NCI-H2196 treated with DMSO at 0.1 percent for 48 hours (cell line): ENCODE measurements at regions not wholly inside any gene's neighbourhood (a gene's known extent, or its start where the extent isn't known, plus 50 kb on each side); places are given as distances from the start of the nearest gene placed in this dataset.
A peak's percentile ranks its signal among the peaks of the same experiment; 100 is the strongest.
"Not testable (repeated sequence)": the region's sequence is repeated elsewhere in the genome, so short reads cannot be mapped to it uniquely, and the experiment has no call there.

Experiments
- DNase-seq: peaks from one replicate; lab custom pipeline; 2025; ENCODE audit not compliant: unreplicated experiment; lab: John Stamatoyannopoulos, UW

GRCh38 chr14:56027421-56027820, 90.8 kb upstream of the PELI2 start:
- DNase-seq, result no peak

DNA sequence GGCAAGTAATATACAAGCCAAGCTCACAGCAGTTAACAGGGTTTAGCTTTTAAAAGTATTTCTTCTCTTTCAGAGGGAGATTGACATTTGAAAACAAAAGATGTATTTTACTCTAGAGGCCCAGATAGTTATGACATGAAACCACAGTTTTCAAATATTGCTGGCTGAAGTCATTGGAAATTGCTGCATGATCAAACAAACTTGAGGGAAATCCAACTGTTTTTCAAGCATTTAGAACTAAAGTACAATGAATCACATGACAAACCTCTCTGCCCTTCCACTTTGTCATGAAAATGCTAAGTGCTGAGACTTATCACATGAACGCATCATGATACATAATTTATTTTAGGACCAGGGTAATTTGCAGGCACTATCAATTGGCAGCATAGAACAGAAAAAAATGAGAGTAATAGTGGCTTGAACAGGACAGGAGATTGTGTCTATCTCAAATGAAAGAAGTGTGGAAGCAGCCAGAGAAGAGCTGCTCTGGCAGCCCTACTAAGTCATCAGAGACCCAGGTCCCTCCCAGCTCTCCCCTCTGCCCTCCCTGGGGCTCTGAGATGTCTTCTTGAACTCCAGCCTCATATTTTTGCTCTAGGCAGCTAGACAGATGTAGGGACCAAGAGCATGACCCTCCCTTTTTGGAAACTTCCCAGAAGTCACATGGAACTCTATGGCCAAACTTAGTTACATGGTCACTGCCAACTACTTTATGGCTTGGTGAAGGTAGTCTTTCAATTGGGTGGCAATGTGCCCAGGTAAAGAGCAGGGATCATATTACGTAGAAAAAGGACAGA, 90.1 kb upstream of the PELI2 start:
- peak; percentile 4 for DNase-seq

DNA sequence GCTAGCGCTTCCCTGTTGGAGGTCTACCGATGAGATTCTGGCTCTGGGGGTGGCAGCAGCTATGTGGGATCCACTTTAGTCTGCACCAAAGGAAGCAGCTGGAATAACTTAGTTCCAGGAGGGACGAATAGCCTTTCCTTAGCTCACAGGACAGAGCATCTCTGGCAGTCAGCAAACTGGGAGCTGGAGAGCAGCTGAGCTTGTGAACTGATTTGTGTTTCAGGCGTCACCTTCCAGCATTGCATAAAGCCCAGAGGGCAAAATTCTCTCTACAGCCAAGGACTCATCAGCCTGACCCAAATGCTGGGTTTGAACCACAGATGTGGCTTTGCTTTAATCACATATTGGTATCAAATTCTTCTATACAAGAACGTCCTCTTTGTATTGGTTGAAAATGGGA, 81.9 kb upstream of the PELI2 start:
- DNase-seq, result no peak

- DNase-seq, result no peak
Measured at GRCh38 chr14:56040121-56040520, 78.1 kb upstream of the PELI2 start.

- no peak for DNase-seq
Measured at GRCh38 chr14:56044196-56044595, 74.0 kb upstream of the PELI2 start.

DNA sequence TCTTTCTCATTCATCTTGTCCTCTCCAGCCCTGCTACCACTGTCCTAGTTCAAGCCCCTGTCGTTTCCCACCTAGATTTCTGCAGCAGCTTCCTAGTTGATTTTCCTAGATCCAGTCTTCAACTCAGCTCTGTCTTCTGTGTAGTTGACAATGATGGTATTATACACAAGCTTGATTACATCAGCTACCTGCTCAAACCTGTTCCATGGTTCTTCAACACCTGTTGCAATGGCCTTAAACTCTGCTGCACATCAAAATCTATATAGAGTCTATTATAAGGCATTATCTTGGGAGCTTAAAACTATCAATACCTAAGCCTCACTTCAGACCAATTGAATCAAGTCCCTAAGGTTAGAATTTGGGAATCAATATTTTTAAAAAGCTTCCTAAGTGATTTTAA, 71.7 kb upstream of the PELI2 start:
- no peak for DNase-seq

DNA sequence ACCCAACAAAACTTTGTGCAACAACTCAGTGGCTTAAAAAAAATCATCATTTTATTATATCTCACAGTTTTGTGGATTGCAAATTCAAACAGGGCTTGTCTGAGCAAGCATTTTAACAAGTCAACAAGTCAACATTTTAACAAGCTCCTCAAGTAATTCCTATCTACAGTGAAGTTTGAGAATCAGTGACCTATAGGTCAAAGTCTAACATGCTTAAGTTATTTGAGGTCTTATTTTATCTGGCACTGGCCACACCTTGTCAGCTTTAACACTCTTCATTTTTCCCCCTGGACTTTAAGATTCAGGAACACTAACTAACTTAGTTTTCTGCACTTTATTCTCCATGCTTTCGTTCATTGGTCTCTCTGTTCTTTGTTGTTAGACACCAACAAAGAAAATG, 71.2 kb upstream of the PELI2 start:
- no peak for DNase-seq

DNA sequence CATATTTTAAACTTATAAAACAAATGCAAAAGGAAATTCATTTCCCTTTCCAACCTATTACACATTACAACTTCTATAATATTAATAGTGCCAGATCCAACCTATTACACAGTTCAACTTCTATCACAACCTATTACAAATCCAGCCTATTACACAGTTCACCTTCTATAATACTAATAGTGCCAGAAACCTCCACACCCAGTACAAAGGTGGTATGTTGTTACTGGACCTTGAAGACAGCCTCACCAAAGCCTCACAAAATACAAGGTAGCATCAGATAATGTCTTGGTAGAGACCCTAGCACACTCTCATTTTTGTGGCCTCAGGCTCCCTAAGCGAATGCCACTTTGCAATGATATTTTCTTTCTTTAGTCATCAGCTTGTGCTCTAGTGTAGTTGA, 68.7 kb upstream of the PELI2 start:
- DNase-seq, result no peak

DNA sequence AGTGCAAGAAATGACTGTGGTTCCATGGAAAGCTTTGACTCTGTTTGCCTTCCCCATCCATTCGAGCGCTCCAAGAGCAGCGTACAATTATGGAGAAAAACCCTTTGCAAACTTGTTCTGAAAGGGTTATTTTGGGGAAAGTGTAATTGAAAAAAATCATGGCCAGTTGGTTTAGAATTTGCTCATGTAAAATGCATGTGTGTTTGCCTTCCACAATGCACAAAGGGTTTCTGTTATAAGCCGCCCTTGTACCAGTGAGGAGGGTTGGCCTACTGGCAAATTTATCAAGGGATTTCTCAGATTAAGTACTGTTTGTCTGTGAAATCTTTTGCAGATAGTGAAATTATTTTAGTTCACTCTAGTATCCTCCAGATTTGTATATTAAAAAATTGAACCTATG, 62.7 kb upstream of the PELI2 start:
- DNase-seq, result no peak

DNA sequence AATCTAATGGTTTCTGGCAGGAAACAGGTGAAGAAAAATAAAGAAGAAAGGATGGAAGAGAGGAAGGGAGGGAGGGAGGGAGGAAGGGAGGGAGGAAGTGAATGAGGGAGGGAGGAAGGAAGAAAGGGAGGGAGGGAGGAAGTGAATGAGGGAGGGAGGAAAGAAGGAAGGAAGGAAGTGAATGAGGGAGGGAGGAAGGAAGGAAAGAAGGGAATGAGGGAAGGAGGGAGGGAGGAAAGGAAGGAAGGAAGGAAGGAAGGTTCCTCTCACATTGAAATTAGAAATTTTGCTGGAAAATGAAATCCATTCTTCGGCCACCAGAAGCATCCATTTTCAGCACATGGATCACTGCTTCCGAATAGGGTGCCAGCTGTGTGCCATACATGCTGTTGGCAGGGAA, 62.2 kb upstream of the PELI2 start:
- DNase-seq, result no peak

- peak; percentile 12 for DNase-seq
Measured at GRCh38 chr14:56057071-56057741, 61.0 kb upstream of the PELI2 start.

DNA sequence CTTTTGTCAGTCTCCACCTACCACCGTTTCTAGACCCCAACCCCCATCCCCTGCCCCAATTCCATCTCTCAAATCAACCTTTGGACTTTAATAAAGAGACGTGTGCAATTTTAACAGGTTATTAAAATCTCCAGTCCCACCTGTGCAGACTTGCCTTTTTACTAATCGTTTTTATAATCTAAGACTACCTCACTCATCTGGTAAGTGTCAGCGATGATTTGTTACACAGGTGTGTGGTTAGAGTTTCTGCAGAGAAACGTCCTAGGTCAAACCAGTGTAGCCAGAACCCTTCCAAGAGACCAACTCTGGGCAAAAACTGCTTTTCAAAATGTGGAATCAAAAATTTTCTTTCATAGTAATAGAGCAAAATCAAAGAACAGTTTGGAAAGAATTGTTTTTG, 60.4 kb upstream of the PELI2 start:
- DNase-seq, result no peak

DNA sequence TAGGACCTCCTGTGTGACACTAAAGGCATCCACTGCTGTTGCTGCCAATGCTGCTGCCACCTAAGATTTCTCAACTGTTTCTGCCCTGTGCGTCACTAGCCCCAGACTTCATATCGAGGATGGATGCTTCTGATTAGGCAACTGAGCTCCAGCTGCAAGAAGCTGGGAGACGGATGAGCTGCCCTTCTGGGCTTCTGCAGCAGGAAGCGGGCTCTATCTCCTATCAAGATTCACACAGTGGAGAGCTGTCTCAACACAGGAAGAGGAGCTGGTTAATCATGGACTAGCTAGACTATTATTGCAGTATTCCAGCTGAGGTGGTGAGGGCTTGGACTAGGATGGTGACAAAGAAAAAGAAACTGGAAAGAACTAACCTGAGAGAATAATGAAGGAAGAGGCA, 59.2 kb upstream of the PELI2 start:
- DNase-seq, result no peak

- DNase-seq, result no peak
Measured at GRCh38 chr14:56061051-56061450, 57.2 kb upstream of the PELI2 start.

- DNase-seq, result no peak
Measured at GRCh38 chr14:56063131-56063530, 55.1 kb upstream of the PELI2 start.

- no peak for DNase-seq
Measured at GRCh38 chr14:56064513-56064912, 53.7 kb upstream of the PELI2 start.

GRCh38 chr14:56065199-56065598, 53.0 kb upstream of the PELI2 start:
- DNase-seq, result not testable (repeated sequence)

DNA sequence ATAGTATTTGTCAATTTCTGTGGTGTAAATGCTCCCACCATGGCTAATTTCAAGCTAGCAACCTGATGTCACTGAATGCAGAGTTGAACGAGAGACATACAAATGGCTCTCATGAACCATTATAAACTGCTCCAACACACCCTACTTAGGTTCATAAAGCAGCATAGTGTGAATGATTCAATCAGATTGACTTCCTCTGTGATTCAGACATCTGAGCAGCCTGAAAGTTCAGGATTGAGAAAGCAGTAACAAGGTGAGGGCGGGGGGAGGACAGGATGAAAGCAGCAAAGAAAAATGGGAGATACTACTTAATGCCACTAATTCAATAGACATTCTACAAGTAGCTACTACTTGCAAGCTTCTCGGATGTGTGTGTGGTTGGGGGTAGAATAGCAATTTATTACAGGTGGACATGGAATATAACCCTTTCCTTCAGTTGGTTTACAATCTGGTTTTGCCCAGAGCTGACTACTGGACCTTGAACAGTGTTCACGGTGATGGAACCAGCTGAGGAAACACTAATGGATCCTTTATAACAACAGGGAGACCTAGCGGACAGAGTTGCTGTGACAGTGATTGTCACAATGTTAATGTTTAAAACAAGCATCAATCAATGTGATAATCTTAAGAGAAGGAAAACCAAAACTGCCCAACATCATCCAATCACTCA, 52.5 kb upstream of the PELI2 start:
- DNase-seq, result no peak
